HG03354 (cell line): ENCODE measurements at regions not wholly inside any gene's neighbourhood (a gene's known extent, or its start where the extent isn't known, plus 50 kb on each side); places are given as distances from the start of the nearest gene placed in this dataset.

Experiments used
- ATAC-seq: cut with Tn5 transposase; IDR thresholded peaks from one replicate; pipeline ENCODE4 v1.9.1; 2021; ENCODE audit warnings: mild to moderate bottlenecking; ENCODE audit not compliant: unreplicated experiment, poor library complexity, severe bottlenecking

DNA sequence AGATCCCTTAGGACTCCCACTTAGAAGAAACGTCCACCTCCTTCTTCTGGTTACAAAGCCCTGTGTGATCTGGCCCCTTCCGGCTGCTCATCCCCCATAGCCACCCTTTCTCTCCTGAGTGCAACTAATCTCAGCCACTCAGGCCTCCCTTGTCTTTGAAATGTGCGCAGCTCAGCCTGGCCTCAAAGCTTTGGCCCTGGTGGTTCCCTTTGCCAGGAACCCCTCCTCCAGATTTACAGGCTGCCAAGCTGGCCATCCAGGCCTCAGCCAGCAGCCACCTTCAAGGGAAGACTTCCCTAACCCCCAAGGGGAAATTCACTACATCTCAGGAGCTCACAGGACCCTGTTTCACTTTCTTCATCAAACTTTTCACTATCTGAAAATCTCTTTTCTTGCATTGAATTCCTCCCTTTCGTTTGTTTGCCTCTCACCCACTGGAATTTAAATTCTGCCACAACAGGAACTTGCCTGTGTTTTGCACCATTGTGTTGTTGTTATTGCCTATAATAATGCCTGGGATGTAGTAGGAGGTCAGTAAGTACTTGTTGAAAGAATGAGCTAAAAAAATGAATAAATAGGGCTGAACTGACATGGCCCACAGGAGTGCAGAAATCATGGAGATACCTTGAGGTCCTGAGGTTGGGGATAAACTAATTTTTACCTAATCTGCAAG is 109.5 kb upstream of the PFN2 start:
- ATAC-seq, result no peak

- no peak for ATAC-seq
These were observed 108.5 kb upstream of the PFN2 start for GRCh38 chr3:150079029-150079739.

DNA sequence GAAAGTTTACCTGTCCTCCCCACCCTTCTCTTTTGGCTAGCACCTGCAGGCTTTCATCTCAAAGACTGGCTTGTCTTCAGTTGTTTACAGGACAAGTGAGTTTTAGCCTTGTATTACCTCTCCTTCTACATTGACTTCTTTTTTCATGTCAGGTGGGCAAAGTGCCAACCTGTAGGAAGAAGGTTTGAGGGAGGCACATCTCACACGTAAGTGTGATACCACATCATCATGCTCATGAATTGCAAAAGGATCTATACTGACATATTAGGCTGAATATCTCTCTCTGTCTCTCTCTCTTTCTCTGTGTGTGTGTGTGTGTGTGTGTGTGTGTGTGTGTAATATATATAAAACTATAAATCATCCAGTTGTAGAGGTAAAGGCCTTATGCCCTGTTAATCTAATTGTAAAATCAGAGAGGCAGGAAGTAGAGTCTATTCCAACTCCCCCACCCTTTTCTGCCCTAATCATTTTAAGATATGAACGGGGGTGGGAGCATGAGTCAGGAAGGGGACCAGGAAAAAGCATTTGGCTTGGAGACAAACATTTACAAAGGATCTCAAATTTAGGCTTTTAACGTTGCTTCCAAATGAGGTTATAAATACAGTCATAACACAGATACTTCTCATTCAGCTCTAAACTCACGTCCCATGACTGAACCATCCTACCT is 107.0 kb upstream of the PFN2 start:
- ATAC-seq, result no peak

DNA sequence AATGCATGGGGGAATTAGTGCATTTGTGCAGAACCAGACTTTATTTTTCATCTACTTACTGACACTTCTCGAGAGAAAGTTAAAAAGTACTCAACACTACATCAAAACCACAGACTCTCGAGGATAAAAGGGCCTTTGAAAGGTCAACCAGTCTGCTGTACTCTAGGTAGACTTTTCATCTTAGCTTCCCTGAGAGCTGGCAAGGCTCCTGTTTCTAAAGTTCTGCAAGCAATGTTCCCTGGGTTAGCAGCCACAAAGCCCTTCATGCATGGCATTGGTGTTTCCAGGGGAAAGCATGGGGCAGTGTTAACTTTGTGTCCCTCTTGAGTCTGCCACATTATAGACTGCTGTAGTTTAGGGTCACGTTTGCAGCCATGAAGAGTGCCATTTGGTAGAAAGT is 106.4 kb upstream of the PFN2 start:
- no peak for ATAC-seq

- ATAC-seq, result no peak
These were observed 105.7 kb upstream of the PFN2 start for GRCh38 chr3:150076443-150076842.

- no peak for ATAC-seq
These were observed 104.7 kb upstream of the PFN2 start for GRCh38 chr3:150075417-150075865.

DNA sequence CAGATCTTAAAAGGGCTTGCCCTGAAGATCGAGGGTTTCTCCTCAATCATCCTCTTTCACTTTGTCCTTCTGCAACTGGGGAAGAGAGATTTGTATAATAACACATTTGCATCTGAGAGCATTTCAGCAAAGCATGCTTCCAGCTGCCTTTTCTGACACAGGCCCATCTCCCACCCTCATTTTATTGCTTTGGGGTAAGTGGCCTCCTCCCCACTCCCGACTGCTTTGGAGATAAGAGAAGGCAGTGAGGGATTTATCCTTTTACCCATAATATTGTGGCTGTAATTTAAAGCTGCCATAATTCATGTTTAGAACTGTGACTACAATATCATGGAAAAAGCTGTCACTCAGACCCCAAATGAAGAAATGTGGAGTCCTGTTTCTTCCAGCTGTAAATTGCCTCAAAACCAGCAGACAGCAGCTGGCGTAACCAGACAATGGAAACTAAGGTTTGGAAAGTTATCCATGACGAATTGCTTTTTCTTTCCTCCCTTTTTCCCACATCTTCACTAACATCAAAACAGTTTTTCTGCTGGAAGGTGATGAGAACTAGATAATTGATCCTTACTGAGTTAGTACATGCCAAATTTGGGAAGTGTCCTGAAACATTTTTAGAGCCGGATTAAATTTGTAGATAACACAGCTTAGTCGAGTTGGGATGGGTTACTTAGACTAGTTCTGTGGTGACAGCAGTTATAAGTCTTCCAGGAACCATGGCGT is 104.2 kb upstream of the PFN2 start:
- peak; percentile 74 for ATAC-seq

- ATAC-seq, result peak; percentile 77
These were observed 103.6 kb upstream of the PFN2 start for GRCh38 chr3:150074277-150074676.

DNA sequence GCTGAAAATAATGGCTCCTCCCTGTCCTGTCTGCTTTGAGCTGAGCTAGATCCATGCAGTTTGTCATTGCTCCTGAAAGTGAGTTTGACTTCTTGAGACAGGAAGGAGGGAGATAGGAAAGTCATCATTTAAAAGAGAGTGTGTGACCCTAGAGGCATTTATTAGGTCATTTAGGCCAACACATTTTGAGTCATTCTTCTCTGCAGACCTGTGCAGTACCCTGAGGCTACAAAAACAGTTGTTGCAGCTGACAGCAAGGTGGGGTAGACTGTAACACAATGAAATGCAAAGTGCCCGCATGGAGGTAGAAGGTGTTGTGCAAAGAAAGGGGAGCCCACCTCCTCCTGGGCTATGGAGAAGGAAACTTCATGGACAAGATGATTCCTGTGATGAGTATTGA is 102.8 kb upstream of the PFN2 start:
- ATAC-seq, result no peak

GRCh38 chr3:150073031-150073430 is 102.3 kb upstream of the PFN2 start:
- ATAC-seq, result no peak

- no peak for ATAC-seq
These were observed 101.9 kb upstream of the PFN2 start for GRCh38 chr3:150072576-150072975.

DNA sequence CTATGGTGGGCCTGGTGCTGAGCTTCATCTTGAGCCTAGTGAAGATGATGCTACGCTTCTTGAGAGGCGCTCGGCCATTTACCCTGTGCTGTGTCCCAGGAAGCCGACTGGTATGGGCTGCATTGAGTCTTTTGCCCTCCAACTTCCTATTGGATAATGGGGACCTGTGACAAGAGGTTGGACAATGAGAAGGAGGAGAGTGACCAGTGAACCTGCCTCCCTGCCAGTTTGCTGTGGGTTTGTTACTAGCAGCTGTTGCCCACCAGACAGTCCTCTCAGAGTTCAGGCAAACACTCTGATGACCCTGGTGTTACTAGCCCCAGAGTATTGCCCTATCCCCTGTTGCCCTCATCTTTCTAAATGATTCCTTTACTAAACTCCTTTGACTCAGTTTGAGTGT is 99.6 kb upstream of the PFN2 start:
- ATAC-seq, result no peak

DNA sequence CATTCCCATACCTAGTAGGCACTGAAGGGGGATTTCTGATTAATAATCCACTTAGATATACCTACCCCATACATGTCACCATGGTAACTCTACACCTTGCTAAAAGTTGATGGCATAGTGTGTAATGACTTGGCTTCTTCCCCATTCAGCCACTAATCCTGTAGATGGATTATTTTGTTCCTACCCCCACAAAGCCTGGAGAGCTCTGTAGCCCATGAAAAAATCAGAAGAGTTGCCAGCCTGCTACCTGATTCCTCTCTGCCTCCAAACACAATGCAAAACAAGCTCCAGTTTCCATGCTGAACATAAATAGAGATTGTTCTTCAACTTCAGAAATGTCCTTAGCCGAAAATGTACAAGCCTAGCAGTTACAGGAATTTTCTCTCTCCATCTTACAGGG is 98.9 kb upstream of the PFN2 start:
- ATAC-seq, result no peak

DNA sequence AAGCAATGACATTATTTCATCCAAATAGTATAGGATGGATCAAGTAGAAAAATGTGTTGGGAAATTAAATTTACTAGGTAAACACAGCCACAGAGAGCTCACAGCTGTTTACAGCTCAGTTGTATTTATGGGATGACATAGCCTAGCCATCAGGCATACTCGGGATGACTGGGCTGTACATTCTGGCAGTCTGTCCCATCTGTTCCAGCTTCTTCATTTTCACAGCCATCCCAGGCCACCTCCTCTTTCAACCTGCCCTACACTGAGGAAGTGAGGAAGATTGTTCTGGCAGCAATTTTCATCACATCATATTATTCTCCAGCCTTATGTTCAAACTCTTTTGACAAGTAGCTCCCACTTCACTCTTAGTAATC is 98.4 kb upstream of the PFN2 start:
- ATAC-seq, result no peak

GRCh38 chr3:150068440-150069153 is 97.9 kb upstream of the PFN2 start:
- ATAC-seq, result no peak

DNA sequence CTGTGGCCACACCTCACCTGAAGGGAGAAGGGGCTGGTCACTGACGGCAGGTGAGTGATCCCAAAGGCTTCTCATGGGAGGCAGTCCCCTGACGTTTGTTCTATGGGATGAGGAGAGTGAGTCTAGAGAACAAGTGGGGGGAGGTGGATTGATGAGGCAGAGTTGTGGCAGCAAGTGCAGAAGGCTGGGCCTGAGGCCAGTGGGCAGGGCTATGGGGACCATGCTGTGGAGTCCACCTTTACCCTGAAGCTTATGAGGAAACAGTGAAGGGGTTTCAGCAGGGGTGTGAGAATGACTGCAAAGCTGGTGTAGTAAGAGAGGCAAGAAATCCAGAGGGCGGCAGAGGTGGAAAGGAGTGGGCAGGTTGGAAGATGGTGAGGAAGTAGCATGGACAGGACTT is 96.9 kb upstream of the PFN2 start:
- no peak for ATAC-seq

DNA sequence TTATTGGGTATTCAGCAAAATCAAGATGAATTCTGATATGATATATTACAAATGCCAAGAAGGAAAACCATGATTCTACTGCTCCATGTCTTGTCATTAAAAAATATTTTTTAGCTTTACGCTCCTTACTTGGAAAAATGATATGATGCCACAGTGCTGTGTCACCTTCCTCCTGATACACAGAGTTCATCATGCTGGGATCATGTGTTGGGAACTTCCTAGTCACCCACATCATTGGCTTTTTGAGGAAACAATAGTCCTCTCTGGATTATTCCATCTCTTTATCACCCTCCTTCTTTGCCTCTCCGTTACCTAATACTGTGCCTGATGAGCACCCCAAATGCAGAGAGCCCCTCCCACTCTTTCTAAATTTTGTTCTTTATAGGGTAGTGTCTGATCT is 94.3 kb upstream of the PFN2 start:
- ATAC-seq, result no peak

GRCh38 chr3:150063237-150063636 is 92.5 kb upstream of the PFN2 start:
- ATAC-seq, result no peak

DNA sequence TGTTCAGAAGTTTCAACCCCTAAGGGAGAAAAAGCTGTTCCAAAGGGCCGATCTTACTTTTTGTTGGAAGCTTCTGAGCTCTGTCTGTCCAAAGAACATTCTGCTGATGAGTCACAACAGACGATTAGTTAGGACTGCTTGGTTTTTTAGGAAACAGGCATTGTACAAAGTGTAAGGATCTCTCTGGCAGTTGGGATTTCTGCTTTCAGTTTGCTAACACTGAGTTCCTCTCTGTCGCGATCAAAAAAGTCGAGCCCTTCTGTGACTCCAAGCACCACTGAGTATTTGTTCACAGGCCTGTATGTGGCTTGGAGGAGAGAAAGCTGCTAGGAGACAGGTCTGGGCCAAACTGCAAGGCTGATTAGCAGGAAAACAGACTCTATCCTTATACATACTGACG is 91.8 kb upstream of the PFN2 start:
- ATAC-seq, result no peak
